ENCODE measurements at regions not wholly inside any gene's neighbourhood (a gene's known extent, or its start where the extent isn't known, plus 50 kb on each side); places are given as distances from the start of the nearest gene placed in this dataset.

GRCh38 chr14:38900887-38901286, 202.1 kb downstream of the SEC23A start:
- Mint-ChIP-seq H3K27me3 (ENCODE audit: low read depth, unreplicated experiment) (peaks cover 2% of the 10 kb centered on the region), H3K36me3 (ENCODE audit: low read depth, unreplicated experiment) (no peaks in the 10 kb centered on the region), H3K27ac (ENCODE audit: unreplicated experiment) (no peak overlapping the region), H3K4me1 (ENCODE audit: low read depth, unreplicated experiment) (no peaks in the 10 kb centered on the region), H3K9me3 (ENCODE audit: unreplicated experiment) (no peaks in the 10 kb centered on the region), H3K4me3 (ENCODE audit: unreplicated experiment) (no peak overlapping the region)
- H3K36me3 ChIP-seq (ENCODE audit: insufficient read depth, low read length): no peaks in the 10 kb centered on the region
- no peak overlapping the region for H2AFZ ChIP-seq (ENCODE audit: low read depth, low read length)
- H3K9ac ChIP-seq (ENCODE audit: low read length): no peak overlapping the region
- no peaks in the 10 kb centered on the region for H3K27me3 ChIP-seq (ENCODE audit: insufficient read depth, low read length)
- TF ChIP-seq CTCF (IDR thresholded peaks at IDR 0.05; ENCODE audit: insufficient read depth, low read depth, low read length): no peak
- no peak for TF ChIP-seq EZH2 (IDR thresholded peaks at IDR 0.05; ENCODE audit: insufficient read depth, low read length)
- no peak overlapping the region for H3K4me3 ChIP-seq (ENCODE audit: insufficient read depth, low read depth, low read length)
- H3K79me2 ChIP-seq (ENCODE audit: insufficient read depth, low read length): no peaks in the 10 kb centered on the region
- H3K4me2 ChIP-seq (ENCODE audit: low read length): no peak overlapping the region
- H3K27ac ChIP-seq (ENCODE audit: low read depth, low read length): no peak overlapping the region
- DNase-seq (ENCODE audit: low read depth): no peak
- H4K20me1 ChIP-seq (ENCODE audit: insufficient read depth, low read length): no peaks in the 10 kb centered on the region
- no peaks in the 10 kb centered on the region for H3K4me1 ChIP-seq (ENCODE audit: insufficient read depth, low read length)
- H3K9me3 ChIP-seq (ENCODE audit: insufficient read depth, low read depth, low read length): no peaks in the 10 kb centered on the region
- no peak for FAIRE-seq

- no peaks in the 10 kb centered on the region for H3K4me1 ChIP-seq (ENCODE audit: insufficient read depth, low read length)
- no peak for FAIRE-seq
- H3K27me3 ChIP-seq (ENCODE audit: insufficient read depth, low read length): no peaks in the 10 kb centered on the region
- Mint-ChIP-seq H3K36me3 (ENCODE audit: low read depth, unreplicated experiment) (no peaks in the 10 kb centered on the region), H3K27ac (ENCODE audit: unreplicated experiment) (no peak overlapping the region), H3K4me1 (ENCODE audit: low read depth, unreplicated experiment) (no peaks in the 10 kb centered on the region), H3K4me3 (ENCODE audit: unreplicated experiment) (no peak overlapping the region), H3K9me3 (ENCODE audit: unreplicated experiment) (peaks cover 1% of the 10 kb centered on the region), H3K27me3 (ENCODE audit: low read depth, unreplicated experiment) (peaks cover 2% of the 10 kb centered on the region)
- no peak overlapping the region for H3K4me3 ChIP-seq (ENCODE audit: insufficient read depth, low read depth, low read length)
- TF ChIP-seq EZH2 (IDR thresholded peaks at IDR 0.05; ENCODE audit: insufficient read depth, low read length) (no peak), CTCF (IDR thresholded peaks at IDR 0.05; ENCODE audit: insufficient read depth, low read depth, low read length) (no peak)
- no peak overlapping the region for H2AFZ ChIP-seq (ENCODE audit: low read depth, low read length)
- no peaks in the 10 kb centered on the region for H4K20me1 ChIP-seq (ENCODE audit: insufficient read depth, low read length)
- DNase-seq (ENCODE audit: low read depth): no peak
- no peaks in the 10 kb centered on the region for H3K9me3 ChIP-seq (ENCODE audit: insufficient read depth, low read depth, low read length)
- no peak overlapping the region for H3K9ac ChIP-seq (ENCODE audit: low read length)
- H3K79me2 ChIP-seq (ENCODE audit: insufficient read depth, low read length): no peaks in the 10 kb centered on the region
- H3K4me2 ChIP-seq (ENCODE audit: low read length): no peak overlapping the region
- H3K27ac ChIP-seq (ENCODE audit: low read depth, low read length): no peak overlapping the region
- no peaks in the 10 kb centered on the region for H3K36me3 ChIP-seq (ENCODE audit: insufficient read depth, low read length)
These were observed 215.3 kb downstream of the SEC23A start for GRCh38 chr14:38887696-38888095.

- H2AFZ ChIP-seq (ENCODE audit: low read depth, low read length): no peak overlapping the region
- Mint-ChIP-seq H3K27me3 (ENCODE audit: low read depth, unreplicated experiment) (peaks cover 3% of the 10 kb centered on the region), H3K36me3 (ENCODE audit: low read depth, unreplicated experiment) (no peaks in the 10 kb centered on the region), H3K27ac (ENCODE audit: unreplicated experiment) (no peak overlapping the region), H3K9me3 (ENCODE audit: unreplicated experiment) (peaks cover 1% of the 10 kb centered on the region), H3K4me3 (ENCODE audit: unreplicated experiment) (no peak overlapping the region), H3K4me1 (ENCODE audit: low read depth, unreplicated experiment) (no peaks in the 10 kb centered on the region)
- no peak for TF ChIP-seq EZH2 (IDR thresholded peaks at IDR 0.05; ENCODE audit: insufficient read depth, low read length)
- no peak for TF ChIP-seq CTCF (IDR thresholded peaks at IDR 0.05; ENCODE audit: insufficient read depth, low read depth, low read length)
- no peaks in the 10 kb centered on the region for H4K20me1 ChIP-seq (ENCODE audit: insufficient read depth, low read length)
- H3K27ac ChIP-seq (ENCODE audit: low read depth, low read length): no peak overlapping the region
- H3K4me2 ChIP-seq (ENCODE audit: low read length): no peak overlapping the region
- no peak overlapping the region for H3K4me3 ChIP-seq (ENCODE audit: insufficient read depth, low read depth, low read length)
- H3K4me1 ChIP-seq (ENCODE audit: insufficient read depth, low read length): no peaks in the 10 kb centered on the region
- no peaks in the 10 kb centered on the region for H3K79me2 ChIP-seq (ENCODE audit: insufficient read depth, low read length)
- no peaks in the 10 kb centered on the region for H3K9me3 ChIP-seq (ENCODE audit: insufficient read depth, low read depth, low read length)
- no peaks in the 10 kb centered on the region for H3K27me3 ChIP-seq (ENCODE audit: insufficient read depth, low read length)
- no peak for FAIRE-seq
- H3K9ac ChIP-seq (ENCODE audit: low read length): no peak overlapping the region
- no peaks in the 10 kb centered on the region for H3K36me3 ChIP-seq (ENCODE audit: insufficient read depth, low read length)
- DNase-seq (ENCODE audit: low read depth): no peak
These were observed 218.9 kb downstream of the SEC23A start for GRCh38 chr14:38884109-38884508.
